ENCODE measurements at regions not wholly inside any gene's neighbourhood (a gene's known extent, or its start where the extent isn't known, plus 50 kb on each side); places are given as distances from the start of the nearest gene placed in this dataset.

DNA sequence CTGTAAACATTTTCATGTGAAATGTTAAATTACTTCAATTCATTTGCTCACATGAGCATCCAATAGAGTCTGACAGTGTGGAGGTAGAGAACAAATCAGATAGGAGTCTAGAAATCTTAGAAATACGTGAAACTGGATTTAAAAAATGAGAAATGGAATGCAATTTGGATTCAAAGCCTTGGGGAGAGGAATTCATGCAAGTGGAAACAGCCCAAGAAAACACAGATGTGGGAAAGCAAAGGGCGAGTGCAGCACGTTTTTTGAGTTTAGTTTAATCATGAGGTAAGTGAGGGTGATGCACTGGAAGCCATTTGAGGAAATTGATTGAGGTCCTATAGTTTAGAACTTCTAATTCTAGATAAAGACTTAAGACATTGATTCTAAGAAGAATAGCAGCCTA lies 434.7 kb downstream of the C3orf38 start:
- no peaks in the 10 kb centered on the region for H3K27me3 Mint-ChIP-seq
- H3K4me1 Mint-ChIP-seq, result no peaks in the 10 kb centered on the region
- peaks cover 2% of the 10 kb centered on the region for H3K9me3 Mint-ChIP-seq (ENCODE audit: low read depth)
- no peak for DNase-seq
- H3K36me3 Mint-ChIP-seq, result no peaks in the 10 kb centered on the region
- no peak for ATAC-seq
- H3K27ac Mint-ChIP-seq, result no peak overlapping the region
- H3K4me3 Mint-ChIP-seq, result no peak overlapping the region
- CTCF ChIA-PET, result no interaction called here

DNA sequence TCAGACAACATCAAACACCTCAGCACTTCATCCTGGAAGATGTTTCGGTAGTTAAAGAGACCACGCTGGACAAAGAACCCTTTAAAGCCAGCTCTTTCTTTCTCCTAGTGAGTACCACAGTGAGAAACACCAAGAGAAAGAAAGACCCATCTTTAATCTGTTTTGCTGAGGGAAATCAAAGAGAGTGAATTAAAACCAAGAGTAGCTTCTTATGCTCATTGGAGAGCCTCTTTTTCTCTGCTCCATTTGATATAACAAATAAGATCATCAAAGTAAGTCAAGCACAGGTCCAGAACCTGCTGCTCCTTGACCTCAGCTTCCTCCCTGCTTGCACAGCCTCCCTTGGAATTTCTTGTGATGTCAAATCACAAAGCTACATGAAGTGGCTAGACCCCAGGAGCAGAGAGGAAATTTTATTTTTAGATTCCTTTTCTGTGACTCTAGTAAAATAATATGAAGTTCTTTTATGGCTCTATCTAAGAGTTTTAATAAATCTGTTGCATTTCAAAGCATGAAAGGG lies 436.4 kb downstream of the C3orf38 start:
- Mint-ChIP-seq H3K27me3 (no peaks in the 10 kb centered on the region), H3K27ac (no peak overlapping the region), H3K4me3 (no peak overlapping the region), H3K9me3 (ENCODE audit: low read depth) (peaks cover 2% of the 10 kb centered on the region), H3K4me1 (no peaks in the 10 kb centered on the region), H3K36me3 (no peaks in the 10 kb centered on the region)
- CTCF ChIA-PET, result no interaction called here
- ATAC-seq (no peak), DNase-seq (no peak)

DNA sequence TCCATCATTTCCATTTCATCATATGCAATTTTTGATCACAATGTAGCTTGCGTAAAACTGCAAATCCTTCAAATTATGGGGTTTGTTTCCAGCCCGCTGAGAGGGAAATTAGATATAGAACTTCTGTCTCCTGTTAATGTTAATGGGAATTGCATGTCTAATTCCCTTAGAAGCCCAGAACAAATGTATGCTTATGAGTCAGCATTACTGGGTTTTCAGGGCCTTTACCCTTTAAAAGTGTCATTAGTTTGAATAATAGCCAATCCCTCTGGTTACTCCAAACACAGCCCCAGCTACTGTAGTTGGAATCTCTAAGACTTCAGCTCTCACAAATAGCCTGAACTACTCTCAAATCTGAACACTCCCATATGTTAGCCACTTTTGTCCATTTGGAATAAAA lies 439.4 kb downstream of the C3orf38 start:
- Mint-ChIP-seq H3K4me1 (no peaks in the 10 kb centered on the region), H3K27me3 (no peaks in the 10 kb centered on the region), H3K27ac (no peak overlapping the region), H3K9me3 (ENCODE audit: low read depth) (peaks cover 7% of the 10 kb centered on the region), H3K36me3 (no peaks in the 10 kb centered on the region), H3K4me3 (no peak overlapping the region)
- DNase-seq (no peak), ATAC-seq (no peak)
- CTCF ChIA-PET, result no interaction called here

DNA sequence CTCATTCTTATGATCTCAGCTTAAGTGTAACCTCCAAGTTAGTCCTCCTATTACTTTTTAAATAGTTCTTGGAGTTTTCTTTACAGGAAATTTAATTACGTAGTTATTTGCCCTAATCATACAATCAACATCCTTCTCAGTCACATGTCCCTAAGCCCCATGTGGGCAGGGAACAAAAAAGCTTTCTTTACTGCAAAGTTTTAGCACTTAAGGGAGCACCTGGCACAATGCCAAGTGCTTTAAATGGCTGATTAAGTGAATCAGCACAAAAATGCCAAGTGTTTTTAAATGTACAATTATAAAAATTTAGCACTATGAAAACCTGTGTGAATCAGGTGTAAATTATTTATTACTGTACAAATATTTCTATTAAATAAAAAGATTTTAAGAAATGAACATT lies 445.3 kb downstream of the C3orf38 start:
- H3K9me3 Mint-ChIP-seq (ENCODE audit: low read depth), result peaks cover 10% of the 10 kb centered on the region
- no peaks in the 10 kb centered on the region for H3K27me3 Mint-ChIP-seq
- CTCF ChIA-PET, result no interaction called here
- no peaks in the 10 kb centered on the region for H3K36me3 Mint-ChIP-seq
- no peak overlapping the region for H3K4me3 Mint-ChIP-seq
- H3K4me1 Mint-ChIP-seq, result no peaks in the 10 kb centered on the region
- no peak overlapping the region for H3K27ac Mint-ChIP-seq
- DNase-seq (no peak), ATAC-seq (no peak)

DNA sequence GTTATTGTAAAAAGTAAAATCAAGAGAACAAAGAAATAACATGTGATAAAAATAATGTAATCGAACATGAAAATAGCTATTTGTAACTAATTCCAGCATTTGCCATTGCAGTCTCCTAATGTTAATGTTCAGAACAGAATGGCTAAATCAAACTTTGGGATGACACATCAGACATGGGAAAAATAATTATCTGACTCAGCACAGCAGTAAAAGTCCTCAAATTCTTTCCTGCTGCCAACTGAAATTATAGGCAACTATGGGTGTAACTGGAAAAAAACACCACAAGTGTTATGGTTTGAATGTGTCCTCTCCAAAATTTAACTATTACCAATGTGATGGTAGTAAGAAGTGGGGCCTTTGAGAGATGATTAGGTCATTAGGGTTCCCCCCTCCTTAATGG lies 446.7 kb downstream of the C3orf38 start:
- no peaks in the 10 kb centered on the region for H3K27me3 Mint-ChIP-seq
- CTCF ChIA-PET, result no interaction called here

DNA sequence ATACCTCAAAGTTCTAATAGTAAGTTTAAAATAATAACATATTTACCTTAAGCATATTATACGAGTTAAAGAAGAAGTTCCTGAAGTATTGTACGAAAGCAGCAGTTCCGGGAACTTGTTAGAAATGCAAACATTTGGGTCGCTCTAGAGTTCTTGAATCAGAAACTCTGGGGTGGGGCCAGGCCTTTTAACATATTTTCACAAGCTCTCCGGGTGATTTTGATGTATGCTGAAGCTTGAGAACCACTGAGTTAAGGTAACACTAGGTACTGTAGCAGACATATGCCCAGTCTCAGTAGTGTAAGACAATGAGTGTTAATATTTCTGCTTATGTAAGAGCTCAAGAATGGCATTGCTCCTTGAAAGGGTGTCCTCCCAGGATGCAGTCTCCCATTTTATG lies 461.1 kb downstream of the C3orf38 start:
- Mint-ChIP-seq H3K27ac (no peak overlapping the region), H3K4me1 (no peaks in the 10 kb centered on the region), H3K9me3 (ENCODE audit: low read depth) (peaks cover 3% of the 10 kb centered on the region), H3K27me3 (no peaks in the 10 kb centered on the region), H3K4me3 (no peak overlapping the region), H3K36me3 (no peaks in the 10 kb centered on the region)
- CTCF ChIA-PET, result no interaction called here
- ATAC-seq, result no peak
- no peak for DNase-seq

More for the DNA sequence above, 446.7 kb downstream of the C3orf38 start:
- Mint-ChIP-seq H3K9me3 (ENCODE audit: low read depth) (peaks cover 18% of the 10 kb centered on the region), H3K4me1 (no peaks in the 10 kb centered on the region), H3K4me3 (no peak overlapping the region), H3K36me3 (no peaks in the 10 kb centered on the region), H3K27ac (no peak overlapping the region)
- ATAC-seq (no peak), DNase-seq (no peak)

DNA sequence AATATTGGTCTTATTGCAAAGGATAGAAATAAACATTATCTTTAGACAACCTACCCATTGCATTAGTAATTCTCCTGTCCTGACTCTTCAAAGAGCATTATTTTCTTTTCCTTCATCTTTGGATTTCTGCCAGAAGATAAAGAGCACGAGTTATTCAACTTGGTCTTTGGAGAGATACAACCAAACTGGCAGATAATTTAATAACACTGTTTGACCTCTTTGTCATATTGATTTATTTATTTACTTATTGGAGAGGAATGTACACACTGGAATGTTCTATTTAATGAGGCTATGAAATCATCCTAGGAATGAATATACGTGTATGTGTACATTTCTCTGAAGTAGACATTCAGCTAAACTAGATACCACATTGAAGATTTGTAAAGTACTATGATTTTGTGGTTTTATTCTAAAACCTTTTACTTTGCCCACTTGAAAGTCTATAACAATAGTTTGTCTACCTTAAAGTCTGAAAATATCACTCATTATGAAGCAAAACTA lies 462.1 kb downstream of the C3orf38 start:
- no peak for ATAC-seq
- no peaks in the 10 kb centered on the region for H3K9me3 Mint-ChIP-seq (ENCODE audit: low read depth)
- no peaks in the 10 kb centered on the region for H3K27me3 Mint-ChIP-seq
- H3K4me3 Mint-ChIP-seq, result no peak overlapping the region
- H3K4me1 Mint-ChIP-seq, result no peaks in the 10 kb centered on the region
- no peaks in the 10 kb centered on the region for H3K36me3 Mint-ChIP-seq
- no peak overlapping the region for H3K27ac Mint-ChIP-seq
- DNase-seq, result no peak
- CTCF ChIA-PET, result no interaction called here

DNA sequence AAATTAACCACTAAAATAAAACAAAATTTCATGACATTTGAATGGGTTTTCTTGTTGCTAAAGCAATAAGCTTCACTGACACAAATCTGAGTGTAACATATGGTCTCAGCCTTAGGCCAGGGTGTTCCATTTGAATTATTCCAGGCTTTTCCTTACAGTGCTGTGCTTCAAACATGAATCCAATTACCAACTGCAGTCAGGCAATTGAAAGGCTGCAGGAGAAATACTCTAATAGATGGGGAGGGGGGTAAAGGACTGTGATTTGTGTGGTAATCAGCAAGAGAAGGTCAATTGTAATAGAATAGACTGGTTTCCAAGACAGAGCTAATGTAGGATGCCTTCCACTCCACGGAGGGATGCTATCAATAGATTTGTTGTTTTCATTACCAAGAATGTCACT lies 466.7 kb downstream of the C3orf38 start:
- Mint-ChIP-seq H3K36me3 (no peaks in the 10 kb centered on the region), H3K4me3 (no peak overlapping the region), H3K27me3 (no peaks in the 10 kb centered on the region), H3K27ac (no peak overlapping the region), H3K4me1 (no peaks in the 10 kb centered on the region), H3K9me3 (ENCODE audit: low read depth) (peaks cover 5% of the 10 kb centered on the region)
- DNase-seq (no peak), ATAC-seq (no peak)
- CTCF ChIA-PET, result no interaction called here

DNA sequence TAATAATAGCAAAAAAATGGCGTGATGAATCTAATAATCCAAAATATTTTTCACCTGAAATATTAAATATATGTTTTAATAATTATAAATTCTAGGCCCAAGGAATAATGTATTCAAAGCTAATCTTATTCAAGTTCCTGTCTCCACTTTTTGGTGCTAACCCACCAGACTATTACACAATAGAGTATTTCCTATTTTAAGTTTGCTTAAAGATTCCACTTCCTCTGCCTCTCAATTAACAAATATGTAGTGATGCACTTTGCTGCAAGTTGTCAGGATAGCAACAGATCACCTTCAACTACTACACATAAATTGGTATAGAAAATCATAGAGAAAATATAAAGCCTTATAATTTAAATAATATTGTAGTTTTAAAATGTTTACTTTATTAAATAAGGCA lies 467.5 kb downstream of the C3orf38 start:
- Mint-ChIP-seq H3K9me3 (ENCODE audit: low read depth) (peaks cover 5% of the 10 kb centered on the region), H3K27ac (no peak overlapping the region), H3K27me3 (no peaks in the 10 kb centered on the region), H3K4me1 (no peaks in the 10 kb centered on the region), H3K4me3 (no peak overlapping the region), H3K36me3 (no peaks in the 10 kb centered on the region)
- ATAC-seq, result no peak
- no peak for DNase-seq
- CTCF ChIA-PET, result no interaction called here

DNA sequence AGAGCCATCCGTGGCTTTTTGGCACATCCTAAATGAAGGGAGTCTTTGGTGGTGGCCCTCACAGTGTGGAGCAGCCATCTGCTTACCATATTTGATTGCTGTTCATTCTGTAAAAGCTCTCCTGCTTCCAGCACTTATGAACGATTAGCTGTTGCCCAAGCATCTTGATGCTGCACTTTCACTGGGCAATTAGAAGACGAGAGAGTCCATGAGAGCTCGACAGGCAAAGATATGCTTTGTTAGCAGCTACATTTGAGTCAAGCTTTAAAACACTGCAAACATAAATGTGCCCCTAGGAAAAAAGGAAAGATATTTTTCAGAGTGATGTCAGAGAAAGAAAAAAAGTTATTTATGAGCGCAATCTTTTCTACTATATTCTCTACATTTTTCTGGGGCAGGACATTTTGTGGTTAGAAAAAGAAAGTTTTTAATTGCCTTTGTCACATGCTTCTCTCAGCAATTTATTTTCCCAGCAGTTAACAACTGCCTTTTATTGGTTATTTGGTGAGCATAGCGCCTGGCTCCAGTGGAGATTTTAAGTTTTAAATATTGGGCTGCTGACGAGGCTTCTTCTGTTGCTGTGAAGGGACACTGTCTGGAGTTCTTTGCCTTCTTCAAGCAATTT lies 468.4 kb downstream of the C3orf38 start:
- ATAC-seq, result no peak
- Mint-ChIP-seq H3K27ac (no peak overlapping the region), H3K27me3 (no peaks in the 10 kb centered on the region), H3K4me1 (no peaks in the 10 kb centered on the region), H3K36me3 (no peaks in the 10 kb centered on the region), H3K4me3 (no peak overlapping the region), H3K9me3 (ENCODE audit: low read depth) (peaks cover 5% of the 10 kb centered on the region)
- CTCF ChIA-PET, result no interaction called here
- DNase-seq, result no peak

DNA sequence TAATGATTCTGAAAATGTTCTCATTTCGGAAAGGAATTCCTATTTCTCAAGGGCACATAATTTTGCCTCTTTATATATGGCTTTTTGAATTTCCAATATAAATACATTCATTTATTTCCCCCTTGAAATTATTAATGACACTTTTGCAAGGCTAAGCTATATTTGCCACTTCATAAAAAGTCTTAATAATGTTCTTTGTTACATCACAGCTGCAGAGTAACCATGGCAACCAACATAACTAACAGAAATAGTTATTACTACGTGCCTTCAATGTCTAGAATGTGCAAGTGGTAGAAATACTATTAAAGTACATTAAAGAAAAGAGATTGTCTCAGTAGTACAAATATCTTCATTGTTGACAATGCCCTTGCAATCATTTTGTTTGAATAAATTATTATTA lies 471.8 kb downstream of the C3orf38 start:
- Mint-ChIP-seq H3K4me1 (no peaks in the 10 kb centered on the region), H3K36me3 (no peaks in the 10 kb centered on the region), H3K27ac (no peak overlapping the region), H3K9me3 (ENCODE audit: low read depth) (peaks cover 5% of the 10 kb centered on the region), H3K4me3 (no peak overlapping the region), H3K27me3 (no peaks in the 10 kb centered on the region)
- DNase-seq, result no peak
- CTCF ChIA-PET, result no interaction called here
- no peak for ATAC-seq

DNA sequence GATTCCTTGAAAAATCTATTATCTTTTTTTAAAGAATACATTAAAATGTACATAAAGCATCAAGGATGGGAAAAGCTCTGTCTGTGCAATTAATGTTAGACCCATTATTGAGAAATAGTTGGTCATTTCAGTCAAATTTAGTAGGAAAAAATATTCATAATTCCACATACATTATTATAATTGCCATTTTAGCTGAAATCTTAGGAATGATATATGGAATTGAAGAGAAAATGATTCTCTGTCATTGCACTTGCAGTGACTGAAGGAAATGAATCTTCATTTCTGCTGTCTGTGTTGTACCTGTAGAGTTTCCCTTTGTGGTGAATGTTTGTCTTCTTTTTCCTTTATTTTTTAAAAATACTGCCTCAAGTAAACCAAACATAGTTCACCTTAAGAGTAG lies 473.9 kb downstream of the C3orf38 start:
- CTCF ChIA-PET, result no interaction called here
- H3K36me3 Mint-ChIP-seq, result no peaks in the 10 kb centered on the region
- ATAC-seq (no peak), DNase-seq (no peak)
- no peak overlapping the region for H3K27ac Mint-ChIP-seq
- no peak overlapping the region for H3K4me3 Mint-ChIP-seq
- H3K4me1 Mint-ChIP-seq, result no peaks in the 10 kb centered on the region
- H3K27me3 Mint-ChIP-seq, result no peaks in the 10 kb centered on the region
- H3K9me3 Mint-ChIP-seq (ENCODE audit: low read depth), result peaks cover 6% of the 10 kb centered on the region

DNA sequence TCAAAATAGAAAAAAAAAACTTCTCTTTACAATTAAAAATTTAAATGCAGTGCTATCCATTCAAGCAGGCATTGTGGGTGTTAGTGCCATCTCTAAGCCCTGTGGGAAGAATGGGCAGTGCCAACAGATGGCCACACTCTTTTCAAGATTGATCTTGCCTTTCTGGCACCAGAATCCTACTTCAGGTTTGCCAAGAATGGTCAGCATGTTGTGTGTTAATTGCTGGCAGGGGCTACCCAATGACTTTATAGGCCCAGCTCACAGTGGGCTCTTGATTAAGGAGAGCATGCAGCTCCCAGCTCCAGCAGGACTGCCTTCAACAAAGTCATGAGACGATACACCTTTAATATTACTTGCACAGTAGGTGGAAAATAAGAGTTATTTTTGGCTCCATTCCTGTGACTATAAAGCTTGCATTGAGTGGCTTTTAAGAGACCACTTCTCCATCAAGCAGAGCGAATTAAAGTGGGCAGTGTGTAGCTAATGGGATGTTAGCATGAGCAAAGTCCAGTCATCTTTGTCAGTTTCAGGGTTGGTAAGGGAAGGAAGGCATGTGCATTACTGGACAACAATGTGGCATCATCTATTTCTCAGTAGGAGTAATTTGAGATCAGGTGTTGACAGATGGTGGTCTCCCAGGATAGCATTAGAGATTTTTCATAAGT lies 476.8 kb downstream of the C3orf38 start:
- no peak for DNase-seq
- ATAC-seq, result no peak
- Mint-ChIP-seq H3K4me3 (no peak overlapping the region), H3K27me3 (no peaks in the 10 kb centered on the region), H3K9me3 (ENCODE audit: low read depth) (peaks cover 3% of the 10 kb centered on the region), H3K4me1 (no peaks in the 10 kb centered on the region), H3K27ac (no peak overlapping the region), H3K36me3 (no peaks in the 10 kb centered on the region)
- CTCF ChIA-PET, result no interaction called here

DNA sequence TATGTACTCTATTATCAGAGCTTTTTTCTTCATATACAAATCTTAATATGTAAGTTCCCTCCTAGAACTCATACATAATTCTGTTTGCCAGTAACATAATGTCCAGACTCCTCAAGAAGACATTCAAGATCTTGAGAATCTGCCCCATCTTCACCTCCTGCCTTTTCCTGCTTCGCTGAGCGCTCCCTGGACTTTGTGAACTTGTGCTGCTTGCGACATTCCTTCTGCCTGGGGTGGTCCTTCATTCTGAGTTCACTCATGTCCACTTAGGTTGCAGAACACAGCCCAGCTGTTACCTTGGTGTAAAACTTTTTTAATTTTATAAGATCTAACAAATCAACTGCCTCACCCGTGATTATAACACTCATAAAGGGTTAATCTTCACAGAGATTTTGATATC lies 478.5 kb upstream of the EPHA3 start:
- Mint-ChIP-seq H3K9me3 (ENCODE audit: low read depth) (peaks cover 3% of the 10 kb centered on the region), H3K4me3 (no peak overlapping the region), H3K27me3 (no peaks in the 10 kb centered on the region), H3K27ac (no peak overlapping the region), H3K36me3 (no peaks in the 10 kb centered on the region), H3K4me1 (no peaks in the 10 kb centered on the region)
- DNase-seq, result no peak
- no peak for ATAC-seq
- CTCF ChIA-PET, result no interaction called here

Measured in activated CD8-positive, alpha-beta memory T cell treated with anti-CD3 and anti-CD28 coated beads, Interleukin-2, amount 10 ng/mL, durations not matched to agents 7 days and 5 days (primary cell).